Kidney capillary endothelial cell (primary cell): ENCODE measurements at regions not wholly inside any gene's neighbourhood (a gene's known extent, or its start where the extent isn't known, plus 50 kb on each side); places are given as distances from the start of the nearest gene placed in this dataset.

ENCODE experiments used
- DNase-seq: peaks from one replicate; pipeline ENCODE4 v3.0.0-alpha.2; 2018; ENCODE audit warnings: low spot score

DNA sequence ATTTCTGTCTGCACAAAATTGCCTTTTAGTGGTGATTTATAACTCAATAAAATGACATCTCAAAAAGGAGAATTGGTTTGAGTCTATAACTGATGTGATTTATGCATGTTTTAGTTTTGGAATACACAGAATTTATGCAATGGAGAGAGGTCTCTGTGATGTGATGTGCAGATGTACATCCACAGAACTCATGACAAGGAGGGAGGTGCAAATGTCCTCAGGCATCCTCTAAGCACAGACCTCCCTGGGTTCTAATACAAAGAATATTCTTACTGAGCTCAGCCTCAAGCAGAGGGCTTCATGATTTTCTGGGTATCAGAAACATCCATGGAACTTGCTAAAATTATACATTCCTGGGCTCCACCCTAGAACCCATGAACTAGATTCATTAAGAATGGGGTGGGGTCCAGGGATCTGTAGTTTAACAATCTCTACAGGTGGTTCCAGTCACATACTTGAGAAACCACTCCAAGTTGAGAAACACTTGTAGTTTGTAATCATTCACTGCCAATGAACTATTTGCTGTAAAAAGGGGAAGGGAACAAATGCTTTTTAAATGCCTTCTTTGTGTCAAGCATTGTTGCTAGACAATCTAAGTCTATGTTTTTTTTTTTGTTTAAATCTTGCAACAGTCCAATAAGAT is 60.2 kb upstream of the NEDD9 start:
- DNase-seq = no peak

DNA sequence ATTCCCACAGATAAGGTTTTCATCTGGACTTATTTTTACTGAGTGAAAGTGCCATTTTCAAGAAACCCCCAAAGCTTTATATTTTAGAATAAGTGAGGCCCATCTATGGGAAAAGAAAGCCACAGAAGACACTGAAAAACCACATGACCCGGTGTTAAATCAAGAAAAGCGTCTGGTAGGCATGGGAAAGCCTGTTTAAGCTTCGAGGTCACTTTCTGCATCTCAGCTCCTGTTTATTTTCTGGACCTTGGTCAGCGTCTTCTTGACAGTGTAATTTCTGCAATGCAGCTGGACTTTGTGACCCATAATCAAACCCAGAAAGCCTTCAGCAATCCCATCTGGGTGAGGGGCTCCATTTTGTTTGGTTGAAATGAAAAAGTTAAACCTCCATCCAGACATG is 59.6 kb upstream of the NEDD9 start:
- no peak for DNase-seq

DNA sequence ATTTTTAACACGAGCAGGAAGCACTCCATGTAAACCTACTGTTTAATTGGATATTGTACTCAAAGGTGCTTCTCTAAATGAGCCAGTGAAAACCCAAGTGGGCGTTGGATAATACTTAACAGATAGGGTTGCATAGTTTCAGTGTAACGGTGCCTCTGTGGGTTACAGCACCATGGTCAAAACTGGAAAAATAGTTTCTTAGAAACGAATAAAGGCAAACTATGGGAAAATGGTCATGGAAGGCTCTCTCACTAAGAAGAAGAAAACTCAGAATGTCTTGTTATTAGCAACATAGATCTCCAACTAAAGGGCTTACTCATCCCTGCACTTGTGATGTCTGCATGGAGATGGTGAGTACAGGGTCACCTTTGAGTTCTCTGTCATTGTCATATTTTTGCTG is 59.1 kb upstream of the NEDD9 start:
- no peak for DNase-seq

DNA sequence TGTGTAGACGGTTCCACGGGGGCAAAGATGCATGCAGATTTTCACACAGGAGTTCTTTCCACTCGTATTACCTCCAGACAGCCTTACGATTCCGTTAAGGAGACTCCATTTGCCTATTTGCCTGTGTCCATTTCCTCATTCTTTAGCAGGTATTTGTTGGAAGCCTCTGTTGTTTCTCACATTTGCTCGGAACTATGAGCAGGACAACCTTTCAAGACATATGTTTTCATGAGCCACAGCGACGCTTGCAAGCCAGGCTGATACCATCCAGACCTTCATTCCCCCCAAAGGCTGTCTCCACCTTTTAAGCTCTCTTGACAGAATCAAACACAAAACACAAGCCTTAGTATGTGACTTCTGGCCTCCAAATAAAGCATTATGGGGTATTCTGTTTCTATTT is 57.6 kb upstream of the NEDD9 start:
- DNase-seq = no peak

DNA sequence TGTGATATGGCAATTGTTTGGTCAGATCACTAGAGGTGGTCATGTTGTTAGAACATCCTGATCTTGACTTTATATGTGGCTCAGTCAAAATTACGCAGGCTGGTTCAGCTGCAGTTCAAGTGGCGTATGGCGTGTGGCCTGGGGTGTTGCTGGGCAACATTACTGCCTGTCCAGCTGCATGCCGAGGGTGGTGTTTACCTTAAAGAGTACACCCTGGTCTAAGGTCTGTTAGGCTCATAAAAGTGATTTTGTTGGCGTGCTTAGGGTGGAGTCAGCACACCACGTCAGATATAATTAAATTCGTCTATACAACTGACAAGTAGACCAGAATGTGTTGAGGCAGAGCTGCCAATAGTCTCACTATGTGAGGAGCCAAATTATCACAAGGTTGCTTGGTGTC is 55.6 kb upstream of the NEDD9 start:
- no peak for DNase-seq

DNA sequence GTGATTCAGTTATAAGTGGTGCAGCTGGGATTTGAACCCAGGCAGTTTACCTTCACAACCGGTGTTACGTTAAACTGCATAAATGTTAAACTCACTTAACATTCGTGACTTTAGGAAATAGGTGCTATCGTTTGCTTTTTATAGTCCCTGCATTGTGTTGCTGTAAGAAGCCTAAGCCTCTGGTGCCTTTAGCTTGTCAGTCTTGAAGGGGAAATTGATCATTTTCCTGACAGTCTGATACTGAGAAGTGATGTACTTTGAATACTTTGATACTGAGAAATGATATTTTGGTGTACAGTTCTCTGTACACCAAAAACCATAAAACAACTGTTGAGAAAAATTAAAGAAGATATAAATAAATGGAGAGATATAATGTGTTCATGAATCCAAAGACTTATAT is 52.5 kb upstream of the NEDD9 start:
- DNase-seq = no peak

DNA sequence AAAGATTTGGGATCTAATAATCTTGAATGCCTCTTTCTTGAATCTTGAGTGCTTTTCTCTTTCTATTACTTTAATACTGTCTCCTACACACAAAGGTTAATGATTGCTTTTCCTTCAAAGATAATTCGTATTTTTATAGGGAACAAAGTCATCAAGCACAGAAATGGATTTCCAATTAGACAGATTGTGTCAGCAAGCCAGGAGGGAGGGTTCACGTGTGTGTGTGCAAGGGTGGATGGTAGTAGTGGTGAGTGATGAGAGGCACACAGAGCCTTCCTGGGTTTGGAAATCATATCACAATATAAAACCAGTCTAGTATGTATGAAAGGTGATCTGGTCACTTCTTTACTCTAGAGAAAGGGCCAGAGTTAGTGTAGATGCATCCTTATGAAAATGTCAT is 51.2 kb upstream of the NEDD9 start:
- DNase-seq = no peak

DNA sequence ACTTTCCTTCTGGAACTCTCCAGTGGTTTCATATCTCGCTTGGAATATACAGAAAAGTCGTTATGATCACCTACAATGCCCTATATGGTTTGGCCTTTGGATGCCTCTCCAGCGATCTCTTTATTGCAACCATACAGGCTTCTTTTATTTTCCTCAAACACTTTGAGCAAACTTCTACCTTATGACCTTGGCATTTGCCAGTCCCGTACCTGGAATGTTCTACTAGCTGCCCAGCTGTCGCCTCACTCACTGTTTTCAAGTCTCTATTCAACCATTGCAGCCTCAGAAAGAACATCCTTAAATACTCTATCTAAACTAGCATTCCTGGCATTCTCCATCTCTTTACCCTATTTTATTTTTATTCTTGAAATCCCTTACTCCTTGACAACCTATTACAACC is 50.4 kb upstream of the NEDD9 start:
- no peak for DNase-seq
